HG03571 (cell line): ENCODE measurements at regions not wholly inside any gene's neighbourhood (a gene's known extent, or its start where the extent isn't known, plus 50 kb on each side); places are given as distances from the start of the nearest gene placed in this dataset.

ENCODE experiments used
- ATAC-seq: cut with Tn5 transposase; IDR thresholded peaks from one replicate; pipeline ENCODE4 v1.9.1; 2021; ENCODE audit not compliant: unreplicated experiment

DNA sequence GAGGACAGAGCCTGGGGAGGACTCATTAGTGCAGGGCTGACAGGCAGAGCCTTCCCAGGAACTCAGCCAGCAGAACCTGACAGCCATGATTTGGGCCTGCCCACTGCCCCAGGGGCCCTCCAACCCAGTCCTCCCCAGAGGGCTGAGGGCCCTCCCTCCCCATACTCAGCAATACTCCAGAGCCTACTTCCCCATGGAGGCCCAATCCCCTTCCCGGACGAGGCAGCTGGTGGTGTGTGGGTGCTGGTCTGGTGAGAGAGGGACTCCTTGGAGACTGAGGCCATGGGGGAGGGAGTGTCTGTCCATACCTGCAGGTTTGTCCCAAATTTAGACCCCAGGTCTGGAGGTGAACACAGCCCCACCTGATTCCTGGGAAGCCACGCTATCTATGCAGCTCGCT, 120.9 kb upstream of the MLN start:
- ATAC-seq, result no peak

DNA sequence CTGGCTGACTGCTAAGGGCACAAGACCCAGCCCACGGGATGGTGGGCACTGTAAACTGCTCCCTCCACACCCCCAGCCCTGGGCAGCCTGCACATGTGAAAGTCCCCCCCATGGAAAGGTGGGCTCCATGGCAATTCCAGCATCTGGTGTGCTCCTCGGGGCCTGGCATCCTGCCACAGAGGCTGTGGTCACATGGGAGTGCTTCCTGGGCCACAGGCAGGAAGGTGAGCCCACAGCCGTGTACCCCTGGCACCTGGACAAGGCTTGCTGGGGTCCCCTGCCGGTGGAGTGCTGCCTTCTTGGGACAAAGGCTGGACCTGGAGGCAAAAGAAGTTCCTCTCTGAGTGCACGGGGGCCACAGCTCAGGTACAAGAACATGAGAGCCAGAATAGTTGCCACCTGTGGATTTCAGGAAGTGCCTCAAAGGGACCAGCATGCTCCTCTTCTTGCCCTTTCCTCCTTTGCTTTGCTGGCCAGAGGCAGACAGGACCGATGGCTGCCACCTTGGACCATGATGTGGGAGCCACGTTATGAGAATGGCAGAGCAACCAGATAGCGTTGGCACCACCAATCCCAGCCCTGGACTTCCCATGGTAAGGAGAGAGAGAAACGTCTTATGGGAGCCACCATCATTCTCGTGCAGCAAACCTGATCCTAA, 120.2 kb upstream of the MLN start:
- ATAC-seq, result no peak

DNA sequence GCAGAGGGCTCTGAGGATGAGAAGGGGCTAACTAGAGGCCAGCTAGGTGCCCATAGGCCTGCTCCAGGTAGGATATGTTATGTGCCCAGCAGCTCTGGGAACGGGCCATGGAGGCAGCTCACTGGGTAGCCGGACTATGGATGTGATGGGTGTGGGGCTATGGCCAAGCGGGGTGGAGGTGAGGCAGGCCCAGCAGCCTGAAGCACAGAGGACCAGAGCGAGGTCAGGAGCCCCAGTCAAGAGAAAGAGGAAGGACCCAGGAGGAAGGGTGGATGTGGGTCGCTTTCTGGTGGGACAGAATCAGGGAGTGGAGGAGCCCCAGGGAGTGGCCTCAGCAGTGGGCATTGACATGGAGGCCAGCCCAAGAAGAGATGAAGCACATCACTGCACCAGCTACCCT, 117.9 kb upstream of the MLN start:
- no peak for ATAC-seq

DNA sequence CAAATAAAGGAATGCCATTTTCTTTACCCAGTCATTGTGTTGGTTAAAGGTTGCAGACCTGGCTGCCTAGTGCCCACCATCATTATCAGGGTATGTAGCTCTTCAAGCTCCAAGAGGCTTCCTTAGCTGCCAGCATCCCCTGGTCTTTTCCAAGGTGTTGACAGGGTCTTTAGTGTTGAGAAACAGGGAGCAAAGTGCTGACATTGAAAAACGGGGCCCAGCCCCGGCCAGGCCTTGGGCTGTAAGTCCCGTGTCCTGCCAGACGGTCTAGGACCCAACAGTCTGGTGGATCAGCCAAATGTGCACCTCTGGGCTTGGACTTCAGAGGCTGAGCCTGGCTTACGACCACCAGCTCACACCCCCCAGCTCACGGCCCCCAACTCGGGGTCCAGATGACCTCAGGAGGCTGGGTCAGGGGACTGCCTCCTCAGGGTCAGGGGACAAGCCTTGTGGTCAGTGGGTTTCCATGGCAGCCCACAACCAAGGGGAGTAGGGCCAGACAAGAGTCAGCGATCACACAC, 114.4 kb upstream of the MLN start:
- ATAC-seq, result no peak

DNA sequence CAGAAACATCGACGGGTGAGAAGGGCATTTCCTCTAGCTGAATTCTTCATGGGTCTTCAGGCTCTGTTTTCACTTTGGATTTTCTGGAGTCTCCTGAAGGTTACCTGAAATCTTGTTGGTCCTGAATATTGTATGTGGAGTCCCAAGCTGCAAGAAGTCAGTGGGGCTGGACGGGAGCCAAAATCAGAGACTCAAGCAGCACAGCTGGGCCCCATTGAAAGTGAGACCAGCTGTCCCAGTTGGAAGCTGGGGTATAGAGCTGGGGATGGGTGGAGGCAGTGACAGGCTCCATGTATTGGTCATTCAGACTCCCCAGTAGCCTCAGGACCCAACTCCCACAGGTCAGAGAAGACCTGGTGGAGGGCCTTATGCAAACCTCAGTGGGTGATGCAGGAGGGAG, 111.3 kb upstream of the MLN start:
- ATAC-seq, result no peak

DNA sequence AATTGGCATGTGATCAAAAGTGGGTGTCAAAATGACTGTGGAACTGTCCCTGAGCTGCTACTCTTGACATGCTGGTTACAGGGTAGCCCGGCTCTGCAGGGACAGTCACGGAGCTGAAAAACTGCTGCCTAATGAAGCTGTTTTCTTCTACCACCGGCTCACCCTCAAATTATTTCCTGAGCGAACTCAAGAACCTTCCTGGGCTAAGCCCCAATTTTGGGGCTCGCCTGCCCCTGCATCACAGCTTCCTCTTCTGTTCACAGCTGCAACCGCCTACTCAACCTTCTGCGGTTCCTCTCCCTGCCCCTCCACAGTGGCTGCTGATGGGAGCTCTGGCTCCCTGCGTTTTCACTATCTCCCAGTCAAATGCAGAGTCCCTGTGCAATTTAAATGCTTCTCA, 110.8 kb upstream of the MLN start:
- ATAC-seq, result no peak

DNA sequence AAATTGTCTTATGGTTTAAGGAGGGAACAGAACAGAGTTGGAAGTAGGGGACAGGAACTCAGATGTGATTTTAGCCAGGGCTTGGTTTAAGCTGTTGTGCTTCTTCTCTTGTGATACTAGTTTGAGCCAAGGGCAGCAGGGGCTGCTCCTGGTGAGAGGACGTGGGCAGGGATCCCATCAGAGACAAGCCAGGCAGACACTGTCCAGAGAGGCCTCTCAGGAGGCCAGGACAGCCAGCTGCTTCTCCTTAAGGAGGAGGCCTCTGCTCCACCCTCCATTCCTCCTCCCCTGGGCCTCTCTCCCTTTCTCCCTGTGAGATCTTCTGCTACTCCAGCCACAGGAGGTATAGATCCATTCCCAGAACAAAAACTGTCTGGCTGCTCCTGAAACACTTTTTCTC, 108.4 kb upstream of the MLN start:
- no peak for ATAC-seq

DNA sequence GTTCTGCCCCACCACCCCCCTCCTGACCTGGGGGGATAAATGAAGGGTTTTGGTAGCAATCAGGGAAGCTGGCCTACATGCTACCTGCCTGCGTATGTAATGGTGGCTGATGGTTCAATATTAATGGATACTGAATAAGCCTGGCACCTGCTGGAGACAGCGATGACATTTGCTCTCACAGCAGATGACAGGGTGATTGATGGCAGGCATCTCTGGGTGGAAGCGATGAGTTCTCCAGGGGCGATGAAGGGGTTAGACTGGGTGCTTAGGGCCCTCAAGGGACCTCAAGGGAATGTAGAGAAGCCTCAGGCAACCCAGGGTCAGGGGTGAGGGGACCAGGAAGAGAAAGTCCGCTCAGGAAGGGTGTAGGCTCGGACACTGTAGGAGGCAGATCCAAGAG, 107.7 kb upstream of the MLN start:
- ATAC-seq, result no peak

DNA sequence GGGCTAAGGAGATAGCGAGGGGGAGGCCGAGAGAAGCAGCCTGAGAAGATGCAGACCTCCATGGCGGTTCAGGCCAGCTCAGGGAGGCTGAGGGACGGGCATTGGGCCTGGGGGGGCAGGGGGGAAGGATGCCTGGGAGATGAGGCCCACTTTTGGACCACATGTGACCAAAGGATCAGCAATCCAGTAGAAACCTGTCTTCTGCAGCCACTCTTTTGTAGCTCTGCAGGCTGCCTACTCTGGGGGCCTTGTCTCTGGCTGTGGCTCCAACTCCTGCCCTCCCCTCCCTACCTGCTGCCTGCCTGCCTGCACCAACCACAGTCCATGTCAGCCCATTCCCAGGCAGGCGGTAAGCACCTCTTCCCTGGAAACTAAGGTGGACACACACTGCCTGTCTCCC, 106.8 kb upstream of the MLN start:
- ATAC-seq, result no peak

DNA sequence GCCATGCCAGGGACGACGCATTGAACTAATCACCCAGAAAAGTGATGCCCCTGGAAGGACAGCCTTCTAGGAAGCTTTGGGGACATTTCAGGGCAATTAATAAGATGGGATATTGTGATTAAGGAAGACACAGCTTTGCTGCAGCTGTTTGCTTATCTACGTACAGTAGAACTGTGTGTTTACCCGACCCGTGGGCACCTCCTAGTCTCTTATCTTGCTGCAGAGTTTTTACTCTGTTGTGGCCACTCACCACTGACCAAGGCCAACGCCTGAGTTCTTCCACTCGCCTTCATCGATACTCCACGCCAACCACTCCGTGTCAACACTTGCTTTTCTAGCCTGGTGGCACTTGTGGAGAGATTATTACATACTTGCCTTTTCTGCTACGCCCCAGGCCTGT, 105.9 kb upstream of the MLN start:
- no peak for ATAC-seq

DNA sequence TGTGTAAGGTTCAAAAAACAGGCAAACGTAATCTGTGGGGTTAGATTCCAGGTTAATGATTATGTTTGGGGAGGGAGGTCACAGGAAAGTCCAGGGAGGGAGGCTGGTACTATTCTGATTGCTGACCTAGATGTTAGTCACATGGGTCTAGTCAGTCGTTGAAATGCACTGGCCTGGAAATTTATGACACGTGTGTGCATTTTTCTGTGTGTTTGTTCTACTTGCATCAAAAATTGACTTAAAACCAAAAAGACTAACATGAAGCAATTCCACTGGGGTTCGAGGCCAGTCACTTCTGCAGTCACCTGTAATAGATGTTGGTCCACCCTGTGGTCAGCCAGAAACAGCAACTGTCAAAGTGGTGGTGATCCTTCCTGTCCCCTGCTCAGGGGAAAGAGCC, 104.2 kb upstream of the MLN start:
- no peak for ATAC-seq

DNA sequence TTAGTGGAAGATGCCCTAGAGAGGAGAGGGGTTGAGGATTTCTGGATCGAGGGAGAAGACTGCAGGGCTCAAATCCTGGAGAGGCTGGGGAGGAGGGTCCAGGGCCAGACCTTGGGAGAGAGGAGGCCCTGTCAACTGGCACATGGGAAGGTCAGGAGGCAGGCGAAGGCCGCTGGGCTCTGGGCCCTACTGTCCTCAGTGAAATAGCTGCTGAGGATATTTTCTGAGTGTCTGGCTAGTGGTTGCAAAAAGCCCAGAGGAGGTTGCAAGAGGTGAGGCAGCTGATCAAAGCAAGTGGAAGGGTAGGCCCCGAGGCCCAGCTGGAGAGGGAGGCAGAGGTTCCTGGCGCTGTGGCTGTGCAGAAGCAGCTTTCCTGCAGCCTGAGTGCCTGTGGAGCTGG, 103.4 kb upstream of the MLN start:
- ATAC-seq, result no peak

DNA sequence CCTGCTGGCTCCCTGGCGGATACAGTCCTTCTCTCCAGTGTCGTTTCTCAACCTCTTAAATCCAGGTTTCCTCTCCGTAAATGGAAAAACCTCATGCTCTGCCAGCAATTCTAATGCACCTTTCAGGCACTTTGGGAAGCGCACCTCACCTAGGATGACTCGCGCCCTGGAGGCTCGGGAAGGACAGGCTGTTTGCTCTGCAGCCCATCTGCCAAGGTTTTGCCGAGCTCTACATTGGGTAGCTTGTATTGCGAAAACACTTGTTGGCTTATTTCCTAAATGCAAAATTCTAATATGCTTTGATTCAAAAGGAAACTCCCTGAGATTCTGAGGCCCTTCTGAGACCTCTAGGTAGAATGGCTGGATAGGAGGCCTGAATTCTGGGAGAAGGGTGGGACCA, 102.6 kb upstream of the MLN start:
- no peak for ATAC-seq

DNA sequence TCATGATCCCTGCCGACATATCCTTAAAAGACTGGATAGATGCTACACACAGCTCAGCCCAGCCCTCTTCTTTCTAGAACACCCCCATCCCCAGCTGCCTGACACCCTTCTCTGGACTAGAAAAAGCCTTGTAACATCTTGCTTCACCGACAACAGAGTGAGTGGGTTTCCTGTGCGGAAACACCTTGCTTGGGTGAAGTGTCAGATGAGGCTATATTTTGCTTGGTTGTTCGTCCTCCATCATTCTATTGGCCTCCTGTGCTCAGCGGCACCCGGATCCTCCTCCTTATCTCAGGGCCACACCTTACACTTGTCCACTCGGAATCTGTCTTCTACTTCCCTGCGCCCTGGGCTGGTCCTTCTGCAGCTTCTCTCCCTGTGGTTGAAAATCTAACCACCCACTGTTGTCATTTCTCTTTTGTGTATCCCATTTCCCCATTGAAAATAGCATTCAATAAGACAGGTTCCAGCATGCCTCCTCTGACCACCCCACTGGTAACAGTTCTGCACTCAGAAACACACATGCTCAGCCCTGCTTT, 101.3 kb upstream of the MLN start:
- peak; percentile 4 for ATAC-seq

DNA sequence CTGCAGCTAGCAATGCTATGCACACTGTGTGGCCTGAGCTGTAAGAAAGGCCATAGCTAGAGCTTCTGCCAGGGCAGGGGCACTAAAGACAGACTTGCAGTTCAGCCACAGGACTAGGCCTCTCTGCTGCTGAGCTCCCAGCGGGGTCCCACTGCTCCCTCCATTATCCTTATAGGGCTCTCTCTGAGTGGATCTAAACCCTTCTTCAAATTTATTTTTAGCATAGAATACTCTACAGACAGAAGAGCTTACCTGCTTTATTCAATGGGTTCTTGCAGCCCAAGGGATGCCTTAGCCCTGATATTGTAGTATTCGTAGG, 100.9 kb upstream of the MLN start:
- ATAC-seq, result no peak

DNA sequence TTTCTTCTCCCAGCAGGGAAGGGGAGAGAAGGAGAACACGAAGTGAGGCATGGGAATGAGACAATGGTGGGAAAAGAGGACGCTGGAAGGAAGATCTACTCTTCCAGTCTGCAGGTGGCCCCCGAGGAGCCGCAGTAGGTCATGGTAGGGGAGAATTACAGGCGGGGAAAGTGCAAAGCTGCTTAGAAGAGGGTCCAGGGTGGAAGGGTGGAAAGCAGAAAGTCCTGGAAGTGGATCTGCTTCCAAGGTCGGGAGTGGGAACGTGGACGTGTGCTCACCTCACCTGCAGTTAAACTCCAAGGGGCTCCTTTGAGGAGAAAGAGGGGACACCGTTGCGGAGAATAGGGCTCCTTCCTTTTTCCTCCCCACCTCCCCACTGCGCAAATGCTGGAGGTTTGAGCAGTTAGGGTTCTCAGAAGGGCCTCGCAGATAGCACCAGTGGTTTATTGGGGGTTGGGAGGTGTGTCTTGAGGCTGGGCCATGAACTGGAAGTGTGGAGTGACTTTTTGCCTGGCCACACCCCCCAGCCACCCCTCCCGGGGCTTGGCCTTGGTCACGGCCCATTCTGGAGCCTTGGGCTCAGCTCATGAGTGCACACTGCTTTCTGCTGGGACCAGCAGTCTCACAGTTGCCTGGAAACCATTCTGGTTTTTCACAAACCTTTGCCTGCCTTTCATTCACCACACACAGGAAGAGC, 100.4 kb upstream of the MLN start:
- ATAC-seq, result peak; percentile 61

DNA sequence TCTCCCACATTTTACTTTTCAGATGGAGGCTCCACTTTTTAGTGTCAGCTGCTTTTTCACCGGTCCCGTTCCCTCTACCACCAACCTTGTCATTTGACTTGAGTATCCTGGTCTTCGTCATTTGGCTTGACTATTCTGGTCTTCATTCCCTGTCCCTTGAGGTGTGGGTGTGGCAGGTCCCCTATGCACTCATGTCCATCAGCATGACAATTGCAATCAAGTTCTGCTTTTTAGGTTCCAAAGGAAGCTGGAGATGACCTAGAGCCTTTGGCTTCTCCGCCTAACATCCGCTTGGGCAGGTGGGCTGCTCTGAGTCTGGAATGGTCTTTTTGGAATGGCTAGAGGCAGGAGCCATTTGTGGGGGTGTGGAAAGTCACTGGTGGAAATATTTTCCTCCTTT, 99.8 kb upstream of the MLN start:
- no peak for ATAC-seq

DNA sequence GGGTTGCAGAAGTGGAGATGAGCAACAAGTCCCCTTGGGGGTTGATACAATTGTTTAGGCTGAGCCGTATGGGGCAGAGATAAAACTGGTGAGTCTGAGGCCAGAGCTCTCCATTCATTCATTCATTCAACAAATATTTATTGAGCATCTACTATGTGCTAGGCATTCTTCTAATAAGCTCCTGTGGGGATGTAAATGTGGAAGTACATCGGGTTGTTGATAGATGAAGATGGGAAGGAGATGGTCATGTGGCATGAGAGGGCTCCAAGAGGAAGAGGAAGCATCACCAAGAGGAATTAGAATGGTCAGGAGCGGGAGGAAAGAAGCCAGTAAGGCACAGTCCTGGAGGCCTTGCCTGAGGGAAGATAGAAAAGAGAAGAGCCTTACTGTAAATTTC, 98.7 kb upstream of the MLN start:
- no peak for ATAC-seq

DNA sequence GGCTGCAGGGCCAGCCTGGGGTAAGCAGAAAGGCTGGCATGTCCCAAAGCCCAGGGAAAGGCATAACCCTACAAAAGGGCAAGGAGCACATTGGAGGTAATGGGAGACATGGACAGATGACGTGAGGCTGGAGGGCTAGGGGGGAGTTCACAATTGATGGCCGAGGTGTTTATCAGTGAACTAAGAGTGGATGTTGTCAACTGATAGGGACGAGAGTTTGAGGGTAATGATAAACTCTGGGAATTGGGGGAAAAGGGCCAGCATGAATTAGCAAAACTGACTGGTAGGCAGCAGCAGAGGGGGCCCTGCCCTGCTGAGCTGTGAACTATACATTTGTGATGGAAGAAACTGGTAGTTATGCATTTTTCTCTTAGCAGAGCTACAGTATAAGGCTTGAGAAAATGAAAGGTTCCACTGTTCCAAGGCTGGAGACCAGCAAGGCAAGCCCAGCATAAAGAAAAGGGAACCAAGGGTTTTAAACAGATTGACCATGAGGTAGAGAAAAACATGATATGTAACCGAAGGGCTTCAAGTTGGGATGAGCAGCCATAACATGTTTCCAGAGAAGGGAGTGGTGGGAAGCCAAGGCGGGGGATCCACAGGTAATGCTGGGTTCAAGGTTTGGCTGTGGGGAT, 98.1 kb upstream of the MLN start:
- no peak for ATAC-seq

DNA sequence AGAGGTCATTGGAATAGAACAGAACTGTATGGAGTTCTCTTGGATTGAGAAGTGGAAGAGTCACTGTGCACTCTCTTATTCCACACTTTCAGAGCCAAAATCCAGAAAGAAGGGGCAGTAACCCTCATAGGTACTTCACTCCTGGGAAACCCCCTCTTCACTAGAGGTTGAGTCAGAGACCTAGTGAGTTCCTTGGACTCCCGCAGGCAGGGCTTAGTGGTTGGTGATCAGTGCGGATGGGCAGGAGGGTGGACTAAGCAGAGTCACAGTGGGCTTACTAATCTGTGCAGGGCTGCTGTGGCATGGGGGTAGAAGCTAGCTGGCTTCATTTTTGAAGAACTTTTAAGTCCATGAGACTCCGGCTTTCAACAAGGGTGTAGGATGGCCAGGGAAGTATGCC, 95.0 kb upstream of the MLN start:
- ATAC-seq, result no peak

DNA sequence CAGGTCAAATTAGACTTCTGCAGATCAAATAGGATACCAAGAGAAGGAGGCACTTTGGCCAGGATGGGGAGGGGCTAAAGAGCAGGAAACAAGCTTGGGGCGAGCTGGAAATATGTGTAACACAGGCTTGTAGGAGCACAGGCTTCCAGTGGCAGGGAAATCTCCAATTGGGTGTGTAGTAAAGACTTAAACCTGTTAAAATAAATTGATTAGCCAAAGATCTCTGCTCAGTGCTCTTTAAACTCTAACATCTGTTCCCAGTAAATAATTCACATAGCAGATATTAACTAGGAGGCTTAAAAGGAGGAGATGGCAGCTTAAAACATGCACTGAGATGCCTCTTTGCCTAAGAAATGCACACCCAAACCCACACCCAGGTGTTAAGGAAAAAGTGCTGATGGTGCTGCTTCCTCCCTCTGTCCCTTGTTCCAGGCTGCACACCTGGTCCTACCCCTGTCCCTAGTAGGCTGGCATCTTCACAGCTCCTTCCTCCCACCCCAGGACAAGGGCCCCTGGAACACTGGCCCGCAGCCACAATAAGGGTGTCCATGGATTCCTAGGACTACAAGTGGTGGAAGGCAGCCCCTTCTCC, 93.5 kb upstream of the MLN start:
- no peak for ATAC-seq
